CD4-positive, alpha-beta T cell (primary cell): ENCODE measurements at regions not wholly inside any gene's neighbourhood (a gene's known extent, or its start where the extent isn't known, plus 50 kb on each side); places are given as distances from the start of the nearest gene placed in this dataset.

Source experiments
- ATAC-seq: fragments of 200-7000 bp; cut with Tn5 transposase; one replicate; pipeline ENCODE4 v1.10.0; 2022; ENCODE audit warnings: mild to moderate bottlenecking; ENCODE audit not compliant: poor library complexity
- CTCF ChIA-PET: fragments of 350-600 bp; sonication (Branson Sonifier 250); formaldehyde crosslinking; loops from one replicate; lab custom pipeline; 2021; ENCODE audit warnings: antibody characterized with exemption, inconsistent platforms; lab: Charles Lee
- POLR2A ChIA-PET: fragments of 350-600 bp; sonication (Branson Sonifier 250); formaldehyde crosslinking; loops from one replicate; lab custom pipeline; 2021; ENCODE audit warnings: antibody characterized with exemption, inconsistent platforms; lab: Charles Lee
- DNase-seq, 14 experiments: peaks; one replicate each; pipeline ENCODE4 v3.0.0-alpha.2; 2013 to 2020; ENCODE audit warnings: mixed read lengths in 2 of 14
- H3K27ac ChIP-seq, 2 donors: one replicate each; pipeline versions ENCODE4 v1.5.1 to v1.7.0; 2013; ENCODE audit warnings: low read length in 2 of 2, low read depth in 1 of 2, mild to moderate bottlenecking in 1 of 2
- H3K27me3 ChIP-seq, 2 experiments: 1 replicate in 1 of 2; 2 replicates in 1 of 2; pipeline versions ENCODE4 v1.6.1 to v1.7.0; 2013; ENCODE audit warnings: low read length in 2 of 2, control low read depth in 1 of 2, mild to moderate bottlenecking in 1 of 2, moderate library complexity in 1 of 2; ENCODE audit not compliant: insufficient read depth in 2 of 2, control insufficient read depth in 1 of 2
- H3K36me3 ChIP-seq: one replicate; pipeline ENCODE4 v1.6.1; 2013; ENCODE audit warnings: low read length, control low read depth; ENCODE audit not compliant: insufficient read depth
- H3K4me1 ChIP-seq: one replicate; pipeline ENCODE4 v1.6.1; 2013; ENCODE audit warnings: low read length, control low read depth; ENCODE audit not compliant: insufficient read depth
- H3K4me3 ChIP-seq: one replicate; pipeline ENCODE4 v1.5.1; 2013; ENCODE audit warnings: mild to moderate bottlenecking, low read length, moderate library complexity
- H3K9me3 ChIP-seq, 2 experiments: 1 replicate in 1 of 2; 2 replicates in 1 of 2; pipeline versions ENCODE4 v1.6.1 to v1.7.0; 2013; ENCODE audit warnings: low read length in 2 of 2, mild to moderate bottlenecking in 2 of 2, control low read depth in 1 of 2, moderate library complexity in 1 of 2; ENCODE audit not compliant: control insufficient read depth in 1 of 2, insufficient read depth in 1 of 2
- H3K27ac Mint-ChIP-seq: one replicate; pipeline ENCODE4 v1.8.0; 2020; ENCODE audit warnings: mixed read lengths
- H3K27me3 Mint-ChIP-seq: one replicate; pipeline ENCODE4 v1.8.0; 2021; ENCODE audit warnings: mixed read lengths
- H3K36me3 Mint-ChIP-seq: one replicate; pipeline ENCODE4 v1.8.0; 2021; ENCODE audit warnings: low read depth, mixed read lengths
- H3K4me1 Mint-ChIP-seq: one replicate; pipeline ENCODE4 v1.8.0; 2021; ENCODE audit warnings: low read depth, mixed read lengths
- H3K4me3 Mint-ChIP-seq: one replicate; pipeline ENCODE4 v1.8.0; 2020; ENCODE audit warnings: mild to moderate bottlenecking, mixed read lengths
- H3K9me3 Mint-ChIP-seq: one replicate; pipeline ENCODE4 v1.8.0; 2020; ENCODE audit warnings: mixed read lengths
- intact Hi-C, 2 experiments: fragments of 100-400 bp; cut with DNase I in 1 of 2; cut with micrococcal nuclease in 1 of 2; formaldehyde crosslinking; loops; one replicate each; pipeline versions ENCODE4 v1.15.1 to v1.9.0; 2023 to 2025; cut with DNase I, micrococcal nuclease
- TF ChIP-seq, protein P1 (sequence below): fragments of 200-600 bp; IDR thresholded peaks from one replicate; pipeline ENCODE4 v1.8.0; 2022; ENCODE audit warnings: antibody characterized with exemption, mild to moderate bottlenecking

DNA sequence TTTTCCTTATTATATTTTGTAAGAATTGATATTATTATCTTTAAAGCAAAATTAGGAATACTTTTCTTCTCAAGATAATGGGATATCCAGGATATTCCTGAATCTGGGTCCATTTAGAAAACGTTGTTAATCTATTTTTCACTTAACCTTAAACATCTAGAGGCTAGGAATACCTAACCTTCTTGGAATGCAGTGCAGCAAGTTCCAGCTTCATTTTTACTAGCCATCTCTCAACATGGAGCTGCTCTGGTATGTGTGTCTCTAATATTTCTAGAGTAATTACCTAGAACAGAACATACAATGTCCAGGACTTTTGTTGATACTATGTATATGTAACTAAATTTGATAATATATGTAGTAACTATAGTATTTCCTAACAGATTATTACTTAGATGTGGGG lies 87.8 kb upstream of the NLGN4Y start:
- Mint-ChIP-seq H3K4me1 (no peaks in the 10 kb centered on the region), H3K27ac (no peak overlapping the region), H3K9me3 (no peaks in the 10 kb centered on the region), H3K36me3 (no peaks in the 10 kb centered on the region), H3K4me3 (no peak overlapping the region), H3K27me3 (no peaks in the 10 kb centered on the region)
- ATAC-seq (no peak), DNase-seq (no peak)
- H3K27ac ChIP-seq: no peak overlapping the region
- intact Hi-C loops: no loop called here
- ChIA-PET POLR2A (no interaction called here), CTCF (no interaction called here)
- TF ChIP-seq, protein P1, sequence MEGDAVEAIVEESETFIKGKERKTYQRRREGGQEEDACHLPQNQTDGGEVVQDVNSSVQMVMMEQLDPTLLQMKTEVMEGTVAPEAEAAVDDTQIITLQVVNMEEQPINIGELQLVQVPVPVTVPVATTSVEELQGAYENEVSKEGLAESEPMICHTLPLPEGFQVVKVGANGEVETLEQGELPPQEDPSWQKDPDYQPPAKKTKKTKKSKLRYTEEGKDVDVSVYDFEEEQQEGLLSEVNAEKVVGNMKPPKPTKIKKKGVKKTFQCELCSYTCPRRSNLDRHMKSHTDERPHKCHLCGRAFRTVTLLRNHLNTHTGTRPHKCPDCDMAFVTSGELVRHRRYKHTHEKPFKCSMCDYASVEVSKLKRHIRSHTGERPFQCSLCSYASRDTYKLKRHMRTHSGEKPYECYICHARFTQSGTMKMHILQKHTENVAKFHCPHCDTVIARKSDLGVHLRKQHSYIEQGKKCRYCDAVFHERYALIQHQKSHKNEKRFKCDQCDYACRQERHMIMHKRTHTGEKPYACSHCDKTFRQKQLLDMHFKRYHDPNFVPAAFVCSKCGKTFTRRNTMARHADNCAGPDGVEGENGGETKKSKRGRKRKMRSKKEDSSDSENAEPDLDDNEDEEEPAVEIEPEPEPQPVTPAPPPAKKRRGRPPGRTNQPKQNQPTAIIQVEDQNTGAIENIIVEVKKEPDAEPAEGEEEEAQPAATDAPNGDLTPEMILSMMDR: no peak
- no peaks in the 10 kb centered on the region for H3K36me3 ChIP-seq
- H3K4me1 ChIP-seq: no peaks in the 10 kb centered on the region
- H3K27me3 ChIP-seq: no peaks in the 10 kb centered on the region
- H3K9me3 ChIP-seq: no peaks in the 10 kb centered on the region
- H3K4me3 ChIP-seq: no peak overlapping the region

DNA sequence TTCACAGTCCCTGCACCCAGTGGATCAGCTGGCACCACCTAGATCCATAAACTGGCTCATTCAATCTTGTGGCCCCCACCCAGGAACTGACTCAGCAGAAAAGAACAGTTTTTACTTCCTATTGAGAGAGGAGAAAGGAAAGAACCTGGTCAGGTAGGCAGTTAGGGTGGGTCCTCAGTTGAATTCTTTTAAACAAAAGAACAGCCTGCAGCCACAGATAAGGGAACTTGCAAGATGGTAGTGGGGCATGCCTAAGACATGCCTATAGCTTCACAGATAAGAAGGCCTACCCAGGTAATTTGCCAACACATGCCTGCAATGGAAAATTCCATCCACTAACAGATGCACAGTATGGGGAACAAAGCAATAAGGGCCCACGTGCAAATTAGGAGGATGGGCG lies 86.7 kb upstream of the NLGN4Y start:
- CTCF ChIA-PET: no interaction called here
- no peaks in the 10 kb centered on the region for H3K27me3 ChIP-seq
- intact Hi-C loops: no loop called here
- H3K9me3 ChIP-seq: no peaks in the 10 kb centered on the region
- TF ChIP-seq, protein P1: no peak
- POLR2A ChIA-PET: no interaction called here
- DNase-seq: no peak
- H3K36me3 ChIP-seq: no peaks in the 10 kb centered on the region
- Mint-ChIP-seq H3K4me1 (no peaks in the 10 kb centered on the region), H3K27ac (no peak overlapping the region), H3K4me3 (no peak overlapping the region), H3K9me3 (no peaks in the 10 kb centered on the region), H3K36me3 (no peaks in the 10 kb centered on the region), H3K27me3 (no peaks in the 10 kb centered on the region)
- no peak for ATAC-seq
- no peak overlapping the region for H3K27ac ChIP-seq
- no peaks in the 10 kb centered on the region for H3K4me1 ChIP-seq
- no peak overlapping the region for H3K4me3 ChIP-seq

DNA sequence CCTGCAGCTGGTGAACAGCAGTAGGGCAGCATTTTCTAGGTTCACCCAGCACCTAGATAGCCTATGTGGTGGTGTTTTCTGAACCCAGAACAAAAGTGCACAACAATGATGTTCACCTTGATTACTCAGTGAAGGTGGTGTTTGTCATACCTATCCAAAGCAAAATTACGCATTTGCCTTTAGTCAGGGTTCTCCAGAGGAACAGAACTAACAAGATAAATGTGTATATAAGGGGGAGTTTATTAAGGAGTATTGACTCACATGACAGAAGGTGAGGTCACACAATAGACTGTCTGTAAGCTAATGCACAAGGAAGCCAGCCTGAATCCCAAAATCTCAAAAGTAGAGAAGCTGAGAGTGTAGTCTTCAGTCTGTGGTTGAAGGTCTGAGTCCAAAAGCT lies 85.9 kb upstream of the NLGN4Y start:
- no peaks in the 10 kb centered on the region for H3K4me1 Mint-ChIP-seq
- Histone ChIP-seq H3K36me3 (no peaks in the 10 kb centered on the region), H3K9me3 (no peaks in the 10 kb centered on the region), H3K27ac (no peak overlapping the region), H3K4me3 (no peak overlapping the region), H3K4me1 (no peaks in the 10 kb centered on the region), H3K27me3 (no peaks in the 10 kb centered on the region)
- TF ChIP-seq, protein P1: no peak
- no peaks in the 10 kb centered on the region for H3K36me3 Mint-ChIP-seq
- ChIA-PET POLR2A (no interaction called here), CTCF (no interaction called here)
- intact Hi-C loops: no loop called here
- H3K27me3 Mint-ChIP-seq: no peaks in the 10 kb centered on the region
- DNase-seq (no peak), ATAC-seq (no peak)
- H3K9me3 Mint-ChIP-seq: no peaks in the 10 kb centered on the region
- H3K4me3 Mint-ChIP-seq: no peak overlapping the region
- no peak overlapping the region for H3K27ac Mint-ChIP-seq
